ENCODE measurements at regions not wholly inside any gene's neighbourhood (a gene's known extent, or its start where the extent isn't known, plus 50 kb on each side); places are given as distances from the start of the nearest gene placed in this dataset.
"Not testable (repeated sequence)": the region's sequence is repeated elsewhere in the genome, so short reads cannot be mapped to it uniquely, and the experiment has no call there.

DNA sequence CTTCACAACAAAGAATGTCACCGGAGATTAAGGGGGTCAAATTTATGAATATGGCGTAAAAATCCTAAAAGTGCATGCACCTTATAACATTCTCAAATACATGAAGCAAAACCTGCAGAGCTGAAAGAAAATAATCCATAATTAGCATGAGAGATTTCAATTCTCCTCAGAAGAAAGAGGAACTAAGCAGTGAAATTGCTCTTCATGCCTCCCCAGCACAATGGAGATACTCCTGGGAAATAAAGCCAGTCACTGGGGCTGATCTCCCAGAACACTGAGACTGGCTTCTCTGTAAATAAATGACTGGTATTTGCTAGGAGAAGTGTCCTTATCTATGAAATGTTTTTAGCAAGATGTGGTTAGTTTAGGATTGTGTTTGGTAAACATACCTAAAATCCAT, 68.1 kb downstream of the GOLGA6L6 start:
- not testable (repeated sequence) for DNase-seq (ENCODE audit: low spot score)

DNA sequence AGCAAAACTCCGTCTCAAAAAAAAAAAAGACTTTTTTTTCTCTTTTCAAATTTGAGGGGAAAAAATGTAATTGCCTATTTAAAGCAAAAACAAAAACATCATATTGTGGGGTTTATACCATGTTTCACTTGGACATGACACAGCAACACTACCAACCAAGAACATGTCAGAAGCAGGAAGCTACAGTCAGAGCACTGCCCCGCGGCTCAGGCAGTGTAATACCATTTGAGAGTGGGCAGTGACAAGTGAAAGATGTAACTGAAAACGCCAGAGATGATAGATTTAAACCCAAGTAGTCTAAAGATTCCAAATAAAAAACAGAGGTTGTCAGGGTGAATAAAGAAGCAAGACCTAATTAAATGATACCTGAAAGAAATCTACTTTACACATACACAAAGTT, 68.6 kb downstream of the GOLGA6L6 start:
- DNase-seq (ENCODE audit: low spot score), result not testable (repeated sequence)

DNA sequence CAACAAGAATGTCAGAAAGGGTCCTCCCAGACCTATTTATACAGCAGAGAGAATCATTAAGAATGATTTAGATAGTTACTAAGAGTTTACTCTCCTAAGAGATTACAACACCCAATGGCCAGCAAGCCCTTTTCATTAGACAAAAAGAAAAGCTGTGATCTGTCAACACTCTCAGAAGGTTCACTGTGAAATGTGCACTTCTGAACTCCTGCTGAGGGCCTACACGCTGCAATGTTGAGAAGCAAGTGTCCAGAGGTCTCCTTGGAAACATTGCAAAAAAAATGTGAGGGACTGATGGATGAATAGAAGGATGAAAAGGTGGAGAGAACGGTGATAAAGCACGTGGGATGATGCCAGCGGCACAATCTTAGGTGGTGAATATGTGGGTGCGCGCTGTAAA, 70.8 kb downstream of the GOLGA6L6 start:
- not testable (repeated sequence) for DNase-seq (ENCODE audit: low spot score)

DNA sequence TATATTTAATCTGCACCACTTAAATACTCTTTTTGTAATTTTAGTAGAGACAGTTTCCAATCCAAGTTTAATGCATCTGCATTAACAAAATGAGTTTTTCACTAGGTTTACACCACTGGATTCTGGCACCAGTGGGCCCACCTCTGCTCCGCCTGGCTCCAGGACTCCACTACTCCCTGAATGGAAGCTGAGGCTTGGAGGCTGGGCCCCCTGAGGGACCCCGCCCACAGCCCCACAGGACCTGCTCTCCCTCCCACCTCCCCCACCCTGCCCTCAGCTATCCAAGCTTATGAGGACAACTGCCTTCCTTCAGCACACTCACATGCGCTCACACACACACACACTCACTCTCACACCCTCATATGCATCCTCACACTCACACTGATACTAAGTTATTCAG, 100.5 kb downstream of the GOLGA6L6 start:
- not testable (repeated sequence) for DNase-seq (ENCODE audit: low spot score)

DNA sequence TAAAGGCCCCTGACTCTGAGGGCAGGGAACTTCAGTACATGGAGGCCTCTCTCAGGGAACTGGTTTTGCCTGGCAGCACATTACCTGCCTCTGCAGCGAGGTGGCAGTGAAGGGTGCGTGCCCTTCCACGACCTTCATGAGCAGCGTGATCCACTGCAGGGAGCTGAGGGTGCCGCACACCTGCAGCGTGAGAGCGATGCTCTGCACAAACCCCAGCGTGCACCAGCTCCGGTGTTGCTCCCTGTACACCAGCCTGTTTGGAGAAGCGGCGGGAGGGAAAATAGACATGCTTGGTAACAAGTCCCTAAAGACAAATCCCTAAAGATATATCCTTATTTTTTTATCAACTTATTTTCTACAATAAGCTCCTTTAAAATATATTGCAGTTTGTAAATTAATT, 101.2 kb downstream of the GOLGA6L6 start:
- DNase-seq (ENCODE audit: low spot score), result not testable (repeated sequence)

DNA sequence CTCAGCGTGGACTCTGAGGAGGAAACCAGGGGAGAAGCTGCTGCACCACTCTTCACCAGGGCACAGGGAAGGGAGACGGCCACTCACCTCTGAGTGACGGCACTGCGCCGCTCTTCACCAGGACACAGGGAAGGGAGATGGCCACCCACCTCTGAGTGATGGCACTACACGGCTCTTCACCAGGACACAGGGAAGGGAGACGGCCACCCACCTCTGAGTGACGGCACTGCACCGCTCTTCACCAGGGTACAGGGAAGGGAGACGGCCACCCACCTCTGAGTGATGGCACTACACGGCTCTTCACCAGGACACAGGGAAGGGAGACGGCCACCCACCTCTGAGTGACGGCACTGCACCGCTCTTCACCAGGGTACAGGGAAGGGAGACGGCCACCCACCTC, 102.5 kb downstream of the GOLGA6L6 start:
- DNase-seq (ENCODE audit: low spot score), result not testable (repeated sequence)

DNA sequence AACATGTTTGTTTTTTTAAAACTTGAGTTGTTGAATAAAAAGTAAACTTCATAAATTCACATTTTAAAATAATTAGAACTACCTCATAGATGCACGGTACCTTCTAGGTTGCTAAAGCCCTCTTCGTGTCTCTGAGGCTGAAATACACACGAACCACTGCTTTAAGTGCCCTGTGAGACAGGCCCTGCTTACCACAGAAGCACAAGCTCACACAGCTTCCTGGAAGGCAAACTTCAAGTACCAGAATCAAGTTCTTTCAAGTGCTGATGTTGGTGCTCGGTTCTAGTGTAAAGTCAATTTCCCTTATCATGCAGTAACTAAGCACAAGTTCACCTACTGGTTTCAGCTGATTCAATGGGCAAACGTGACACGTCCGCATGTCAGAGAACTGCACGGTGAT, 103.3 kb downstream of the GOLGA6L6 start:
- DNase-seq (ENCODE audit: low spot score), result not testable (repeated sequence)

DNA sequence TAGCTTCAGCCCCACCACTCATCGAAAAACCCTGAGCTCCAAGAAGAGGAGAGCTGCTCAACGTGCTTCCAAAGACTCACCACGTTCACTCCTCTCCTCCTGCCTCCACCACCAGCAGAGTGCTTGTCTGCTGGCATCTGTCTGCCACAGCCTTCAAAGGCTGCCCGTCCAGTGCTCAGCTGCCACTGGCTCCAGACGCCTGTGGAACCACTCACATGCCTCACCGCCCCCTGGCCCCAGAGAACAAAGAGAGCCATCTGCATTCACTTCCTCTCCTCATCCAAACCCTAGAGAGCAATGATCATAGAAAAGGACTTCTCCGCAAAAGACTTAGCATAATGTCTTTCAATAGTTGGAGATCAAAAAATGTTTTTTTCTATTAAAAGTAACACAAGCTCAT, 108.1 kb downstream of the GOLGA6L6 start:
- DNase-seq (ENCODE audit: low spot score), result not testable (repeated sequence)

DNA sequence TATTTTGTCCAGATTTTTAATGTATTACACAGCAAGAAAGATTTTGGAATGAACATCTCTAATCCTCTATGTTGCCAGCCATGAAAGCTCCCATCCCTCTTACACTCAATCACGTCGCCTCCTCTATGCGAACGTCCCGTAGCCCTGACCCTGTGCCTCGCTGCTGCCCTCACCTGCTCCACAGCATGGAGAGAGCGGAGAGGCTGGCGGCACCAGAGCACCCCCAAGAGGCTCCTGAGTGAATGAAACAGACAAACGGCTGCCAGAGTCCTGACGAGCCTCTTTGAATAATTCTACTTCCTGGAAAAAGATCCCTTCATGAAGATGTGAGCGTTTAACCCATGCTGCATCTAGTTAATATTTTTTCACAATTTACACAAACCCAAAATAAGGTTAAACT, 111.1 kb downstream of the GOLGA6L6 start:
- not testable (repeated sequence) for DNase-seq (ENCODE audit: low spot score)

DNA sequence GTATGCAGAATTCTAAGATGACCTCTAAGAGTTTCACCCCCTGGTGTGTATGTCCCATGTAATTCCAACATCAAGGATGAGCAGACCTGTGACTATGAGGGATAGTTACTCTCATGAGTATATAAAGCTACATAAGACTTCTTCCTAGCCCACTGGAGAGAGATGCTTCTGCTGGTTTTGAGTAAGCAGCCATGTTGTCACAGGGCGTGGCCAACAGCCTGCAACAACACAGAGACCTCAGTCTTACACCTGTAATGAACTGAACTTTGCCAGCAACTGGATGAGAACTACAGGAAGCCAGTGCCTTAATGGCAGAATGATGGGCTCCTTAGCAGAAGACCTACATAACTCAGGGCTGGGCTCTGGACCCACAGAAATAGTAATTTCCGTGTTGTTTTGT, 120.9 kb downstream of the GOLGA6L6 start:
- not testable (repeated sequence) for DNase-seq (ENCODE audit: low spot score)

DNA sequence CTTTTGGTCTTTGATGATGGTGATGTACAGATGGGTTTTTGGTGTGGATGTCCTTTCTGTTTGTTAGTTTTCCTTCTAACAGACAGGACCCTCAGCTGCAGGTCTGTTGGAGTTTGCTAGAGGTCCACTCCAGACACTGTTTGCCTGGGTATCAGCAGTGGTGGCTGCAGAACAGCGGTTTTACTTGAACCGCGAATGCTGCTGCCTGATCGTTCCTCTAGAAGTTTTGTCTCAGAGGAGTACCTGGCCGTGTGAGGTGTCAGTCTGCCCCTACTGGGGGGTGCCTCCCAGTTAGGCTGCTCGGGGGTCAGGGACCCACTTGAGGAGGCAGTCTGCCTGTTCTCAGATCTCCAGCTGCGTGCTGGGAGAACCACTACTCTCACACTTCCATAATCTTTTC, 125.0 kb downstream of the GOLGA6L6 start:
- not testable (repeated sequence) for DNase-seq (ENCODE audit: low spot score)

DNA sequence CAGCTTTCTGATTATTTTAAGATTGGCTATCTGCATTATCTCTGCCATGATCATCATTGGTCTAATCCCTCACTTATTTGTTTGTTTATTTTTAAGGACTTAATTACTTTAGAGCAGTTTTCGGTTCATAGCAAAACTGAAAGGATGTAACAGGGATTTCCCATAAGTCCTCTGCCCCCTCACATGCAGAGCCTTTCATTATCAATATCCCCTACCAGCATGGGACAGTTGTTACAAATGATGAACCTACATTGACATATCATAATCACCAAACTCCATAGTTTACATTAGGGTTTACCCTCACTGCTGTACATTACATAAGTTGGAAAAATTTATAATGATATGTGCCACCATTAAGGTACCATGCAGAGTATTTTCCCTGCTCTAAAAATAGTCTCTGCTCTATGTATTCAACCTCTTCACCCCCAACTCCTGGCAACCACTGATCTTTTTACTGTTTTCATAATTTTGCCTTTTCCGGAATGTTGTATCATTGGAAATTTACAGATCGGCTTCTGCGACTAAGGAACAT, 131.9 kb downstream of the GOLGA6L6 start:
- DNase-seq (ENCODE audit: low spot score), result not testable (repeated sequence)

DNA sequence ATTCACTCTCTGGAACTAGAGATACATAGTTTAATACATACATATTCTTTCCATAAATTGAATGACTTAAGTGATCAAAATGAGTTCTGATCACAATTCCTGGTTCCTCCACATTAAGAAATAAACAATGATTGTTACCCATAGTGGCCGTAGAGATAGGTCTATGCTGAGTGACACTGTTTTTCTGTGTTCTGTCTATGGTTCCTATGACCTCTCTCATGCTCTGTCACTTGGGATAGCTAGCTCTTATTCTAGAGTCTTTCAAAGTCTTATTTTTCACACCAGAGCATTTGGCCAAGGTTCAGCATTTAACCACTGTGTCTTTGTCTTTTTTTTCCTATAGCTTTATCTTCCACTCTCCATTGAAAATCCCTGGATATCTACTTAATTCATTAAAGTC, 132.4 kb downstream of the GOLGA6L6 start:
- no peak for DNase-seq (ENCODE audit: low spot score)

DNA sequence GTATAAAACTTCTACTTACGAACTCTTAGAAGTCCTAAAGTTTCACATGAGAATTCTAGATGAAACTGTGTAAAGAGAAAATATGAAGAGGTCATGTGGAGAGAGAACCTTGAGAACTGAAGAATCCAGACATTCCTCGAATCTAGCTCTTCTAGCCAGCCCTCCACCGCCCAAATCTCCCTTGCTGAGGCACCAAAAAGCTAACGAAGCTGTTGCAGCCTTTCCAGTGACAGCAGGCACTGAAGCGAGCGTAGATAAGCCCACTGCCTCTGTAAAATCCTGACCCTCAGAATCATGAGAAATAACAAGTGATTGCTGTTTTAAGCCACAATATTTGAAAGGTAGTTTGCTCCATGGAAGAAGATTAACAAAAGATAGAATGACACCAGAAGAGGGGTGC, 134.0 kb downstream of the GOLGA6L6 start:
- DNase-seq (ENCODE audit: low spot score), result no peak

DNA sequence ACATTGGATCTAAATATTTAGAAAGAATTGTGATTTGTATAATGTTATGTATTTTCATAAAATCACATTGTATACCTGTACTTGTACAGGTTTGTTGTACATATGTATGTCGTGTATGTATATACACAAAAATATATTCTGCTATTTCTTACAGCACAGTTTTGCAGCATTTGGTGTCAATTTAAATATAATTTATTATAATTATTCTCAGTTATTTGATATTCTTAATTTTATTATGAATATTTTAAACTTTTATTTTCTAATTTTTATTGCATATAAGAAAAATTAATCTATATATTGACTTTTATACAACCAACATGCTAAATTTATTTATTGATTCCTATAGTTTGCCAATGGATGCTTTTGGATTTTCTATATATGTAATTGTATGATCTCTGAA, 137.0 kb downstream of the GOLGA6L6 start:
- DNase-seq (ENCODE audit: low spot score), result not testable (repeated sequence)

DNA sequence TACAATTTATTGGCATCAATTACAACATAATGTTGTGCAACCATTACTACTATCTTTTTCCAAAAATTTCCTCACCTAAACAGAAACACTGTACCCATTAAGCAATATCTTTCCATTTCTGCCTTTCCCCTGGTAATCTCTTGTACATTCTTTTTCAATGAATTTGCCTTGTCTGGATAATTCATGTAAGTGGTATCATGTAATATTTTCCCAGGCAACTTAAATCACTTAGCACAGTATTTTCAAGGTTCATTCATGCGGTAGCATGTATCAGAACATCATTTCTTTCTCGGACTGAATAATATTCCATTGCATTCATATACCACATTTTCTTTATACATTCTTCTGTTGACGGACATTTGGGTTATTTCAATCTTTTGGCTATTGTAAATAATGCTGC, 139.0 kb downstream of the GOLGA6L6 start:
- not testable (repeated sequence) for DNase-seq (ENCODE audit: low spot score)

DNA sequence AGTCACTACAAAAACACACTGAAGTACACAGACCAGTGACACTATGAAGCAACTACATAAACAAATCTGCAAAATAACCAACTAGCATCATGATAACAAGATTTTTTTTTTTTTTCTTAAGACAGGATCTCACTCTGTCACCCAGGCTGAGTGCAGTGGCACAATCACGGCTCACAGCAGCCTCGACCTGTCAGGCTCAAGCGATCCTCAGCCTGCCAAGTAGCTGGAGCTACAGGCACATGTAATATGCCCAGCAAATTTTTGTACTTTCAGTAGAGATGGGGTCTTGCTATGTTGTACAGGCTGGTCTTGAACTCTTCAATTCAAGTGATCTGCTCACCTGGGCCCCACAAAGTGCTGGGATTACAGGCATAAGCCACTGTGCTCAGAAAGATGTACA, 140.5 kb downstream of the GOLGA6L6 start:
- not testable (repeated sequence) for DNase-seq (ENCODE audit: low spot score)

DNA sequence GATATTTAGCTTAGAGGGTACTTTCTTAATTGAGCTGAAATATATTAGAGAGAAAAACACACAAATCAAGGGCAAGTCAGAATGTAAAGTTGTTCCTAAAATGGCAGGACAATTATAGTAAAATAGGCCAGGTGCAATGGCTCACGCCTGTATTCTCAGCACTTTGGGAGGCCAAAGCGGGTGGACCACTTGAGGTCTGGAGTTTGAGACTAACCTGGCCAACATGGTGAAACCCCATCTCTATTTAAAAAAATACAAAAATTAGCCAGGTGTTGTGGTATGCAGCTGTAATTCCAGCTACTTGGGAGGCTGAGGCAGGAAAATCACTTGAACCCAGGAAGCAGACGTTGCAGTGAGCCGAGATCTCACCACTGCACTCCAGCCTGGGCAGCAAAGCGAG, 142.9 kb downstream of the GOLGA6L6 start:
- not testable (repeated sequence) for DNase-seq (ENCODE audit: low spot score)

DNA sequence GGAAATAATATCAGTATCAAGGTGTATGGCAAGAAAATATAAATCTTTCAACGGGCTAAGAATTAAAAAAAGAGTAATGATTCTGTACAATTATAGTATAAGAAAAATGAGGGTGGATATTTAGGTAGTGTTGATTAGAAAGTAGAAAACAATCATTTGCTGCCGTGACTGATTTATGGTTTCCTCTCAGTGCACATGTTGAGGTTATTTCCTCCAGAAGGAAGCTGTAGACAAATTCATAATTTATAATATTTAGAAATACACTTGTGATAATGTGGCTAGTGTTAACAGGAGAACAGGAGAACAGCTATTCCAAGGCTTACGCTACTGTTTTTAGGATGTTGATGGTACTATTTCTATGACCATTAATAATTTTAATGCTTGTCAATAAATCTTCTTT, 153.4 kb downstream of the GOLGA6L6 start:
- not testable (repeated sequence) for DNase-seq (ENCODE audit: low spot score)

DNA sequence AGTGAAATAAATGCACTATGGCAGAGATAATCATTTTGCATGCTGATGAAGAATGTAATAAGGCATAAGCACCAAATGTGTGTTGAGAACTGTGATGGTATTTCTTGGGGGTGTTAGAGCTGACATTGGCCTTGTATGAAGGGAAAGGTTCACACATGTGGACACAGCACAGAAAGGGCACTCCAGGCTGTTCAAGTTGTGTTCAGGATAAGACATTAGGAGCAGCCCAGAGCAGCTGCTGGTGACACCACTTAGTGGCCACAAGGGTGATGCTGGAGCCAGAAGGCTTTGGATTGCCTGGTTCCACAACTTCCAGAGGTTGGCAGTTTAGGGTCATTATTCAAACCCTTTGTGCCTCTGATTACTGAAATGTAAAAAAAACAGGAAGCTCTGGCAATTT, 155.4 kb downstream of the GOLGA6L6 start:
- no peak for DNase-seq (ENCODE audit: low spot score)

DNA sequence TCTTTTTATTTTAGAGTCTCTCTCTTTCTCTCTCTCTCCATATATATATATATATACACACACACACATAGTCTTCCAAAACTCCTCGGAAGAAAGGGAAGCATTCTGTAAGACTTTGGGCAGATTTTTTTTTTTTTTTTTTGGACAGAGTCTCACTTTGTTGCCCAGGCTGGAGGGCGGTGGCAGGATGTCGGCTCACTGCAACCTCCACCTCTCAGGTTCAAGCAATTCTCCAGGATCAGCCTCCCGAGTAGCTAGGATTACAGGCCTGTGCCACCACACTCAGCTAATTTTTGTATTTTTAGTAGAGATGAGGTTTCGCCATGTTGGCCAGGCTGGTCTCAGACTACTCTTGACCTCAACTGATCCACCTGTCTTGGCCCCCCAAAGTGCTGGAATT, 161.4 kb downstream of the GOLGA6L6 start:
- not testable (repeated sequence) for DNase-seq (ENCODE audit: low spot score)

DNA sequence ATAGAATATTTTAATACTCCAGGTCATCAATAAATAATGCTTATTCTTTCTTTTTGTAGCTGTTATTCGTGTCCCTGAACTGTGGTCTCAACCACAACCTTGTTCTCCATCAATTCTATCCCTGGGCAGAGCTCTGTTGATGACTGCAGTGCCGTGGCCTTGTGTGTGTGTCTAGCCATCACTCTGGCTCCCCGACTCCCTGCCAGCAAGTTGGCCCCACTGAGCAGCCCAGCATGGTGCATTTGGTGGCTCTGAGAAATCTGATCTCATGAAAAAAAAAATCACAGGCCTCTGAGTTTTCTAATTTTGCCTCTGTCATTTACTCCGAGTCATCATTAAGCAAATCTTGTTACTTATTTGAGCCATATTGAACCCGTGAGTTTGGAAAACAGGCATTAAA, 164.7 kb downstream of the GOLGA6L6 start:
- no peak for DNase-seq (ENCODE audit: low spot score)

DNA sequence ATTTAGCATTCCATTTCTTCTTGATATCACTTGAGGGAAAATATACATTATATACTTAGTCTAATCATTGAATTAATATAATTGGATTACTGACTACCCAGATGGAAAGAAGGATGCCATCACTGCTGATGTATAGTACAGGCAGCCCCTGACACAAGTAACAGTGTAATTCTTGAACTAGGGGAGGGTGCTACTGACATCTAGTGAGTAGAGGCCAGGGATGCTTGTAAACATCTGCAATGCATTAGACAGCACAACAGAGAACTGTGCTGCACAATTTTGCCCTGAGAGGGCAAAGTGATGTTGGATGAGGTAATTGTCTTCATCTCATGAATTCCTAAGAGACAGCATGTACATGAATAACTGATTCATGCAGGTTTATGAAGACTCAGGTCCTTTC, 169.2 kb downstream of the GOLGA6L6 start:
- not testable (repeated sequence) for DNase-seq (ENCODE audit: low spot score)

DNA sequence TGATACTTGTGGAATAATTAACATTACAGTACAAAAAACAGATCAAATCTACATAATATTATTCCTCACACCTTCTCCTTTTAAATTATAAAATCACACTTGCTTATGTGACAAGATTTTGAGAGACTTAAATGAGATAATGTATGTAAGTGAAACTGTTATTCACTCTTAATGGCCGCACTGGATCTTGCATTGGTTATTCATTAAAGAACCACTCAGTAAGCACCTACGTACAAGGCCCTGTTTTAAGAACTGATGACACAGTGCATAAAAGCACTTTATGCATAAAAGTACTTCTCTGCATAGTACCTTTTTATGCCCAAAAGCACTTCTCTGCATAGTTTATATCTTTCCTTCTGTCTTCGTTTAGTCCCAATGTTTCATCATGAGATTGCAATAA, 172.1 kb downstream of the GOLGA6L6 start:
- no peak for DNase-seq (ENCODE audit: low spot score)

DNA sequence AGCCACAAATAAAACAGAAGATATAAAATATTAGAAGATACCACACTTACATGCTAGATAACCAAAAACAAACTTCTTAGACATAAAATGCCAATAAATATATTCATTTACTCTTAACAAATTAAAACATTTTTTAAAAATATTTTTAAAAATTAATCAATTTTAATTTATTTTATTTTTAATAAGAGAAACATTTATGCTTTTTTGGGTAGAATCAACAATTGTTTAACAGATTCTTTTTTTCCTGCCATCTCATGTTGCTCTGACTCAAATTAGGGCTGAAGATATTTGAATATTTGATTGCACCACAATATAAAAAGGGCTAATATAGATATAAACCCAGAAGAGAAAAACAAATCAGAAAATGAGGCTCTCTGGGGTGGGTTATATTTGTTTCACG, 172.6 kb downstream of the GOLGA6L6 start:
- no peak for DNase-seq (ENCODE audit: low spot score)
